GM12873 (cell line): ENCODE measurements at regions not wholly inside any gene's neighbourhood (a gene's known extent, or its start where the extent isn't known, plus 50 kb on each side); places are given as distances from the start of the nearest gene placed in this dataset.
A peak's percentile ranks its signal among the peaks of the same experiment; 100 is the strongest.

ENCODE experiments used
- TF ChIP-seq, protein P1 (sequence below): IDR thresholded peaks from 2 replicates; pipeline ENCODE4 v1.5.1; 2012; ENCODE audit warnings: low read depth, mild to moderate bottlenecking, moderate library complexity, low read length, control low read depth; ENCODE audit not compliant: insufficient read depth; ENCODE audit errors: missing control alignments

DNA sequence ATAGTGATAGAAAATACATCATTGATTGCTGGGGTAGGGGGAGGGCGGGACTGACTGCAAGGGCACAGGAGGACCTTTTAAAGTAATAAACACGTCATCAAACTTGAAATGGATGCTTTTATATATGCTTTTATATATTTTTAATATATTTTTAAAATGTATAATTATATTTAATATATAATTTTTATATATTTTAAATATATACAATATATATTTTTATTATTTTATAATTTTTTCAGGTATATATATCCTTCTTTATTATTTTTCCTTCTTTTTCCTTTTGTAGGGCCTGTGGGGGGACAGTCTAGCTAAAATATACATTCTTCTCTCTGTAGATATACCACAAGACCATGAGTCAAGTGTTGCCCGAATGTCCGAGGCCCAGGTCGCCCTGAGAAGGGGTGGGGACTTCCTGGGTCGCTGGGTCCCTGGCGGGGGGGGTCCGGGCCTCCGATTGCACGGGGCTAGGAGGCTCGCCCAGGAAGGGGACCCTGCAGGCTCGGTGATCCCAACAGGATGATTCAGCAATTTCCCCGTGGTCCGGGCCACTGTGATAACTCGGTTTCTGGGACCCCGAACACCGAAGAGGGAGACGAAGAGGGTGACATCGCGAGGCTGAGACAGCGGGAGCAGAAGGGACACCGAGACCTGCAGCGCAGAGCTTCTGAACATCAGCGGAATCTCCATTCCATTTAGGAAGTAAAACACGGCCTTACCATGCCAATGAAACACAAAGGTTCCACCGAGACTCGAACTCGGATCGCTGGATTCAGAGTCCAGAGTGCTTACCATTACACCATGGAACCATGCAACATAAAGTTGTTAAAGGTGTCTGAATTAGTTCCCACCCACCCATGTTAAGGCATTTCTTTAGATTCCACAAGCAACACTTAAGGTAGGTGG, 112.5 kb upstream of the NBPF11 start:
- TF ChIP-seq, protein P1, sequence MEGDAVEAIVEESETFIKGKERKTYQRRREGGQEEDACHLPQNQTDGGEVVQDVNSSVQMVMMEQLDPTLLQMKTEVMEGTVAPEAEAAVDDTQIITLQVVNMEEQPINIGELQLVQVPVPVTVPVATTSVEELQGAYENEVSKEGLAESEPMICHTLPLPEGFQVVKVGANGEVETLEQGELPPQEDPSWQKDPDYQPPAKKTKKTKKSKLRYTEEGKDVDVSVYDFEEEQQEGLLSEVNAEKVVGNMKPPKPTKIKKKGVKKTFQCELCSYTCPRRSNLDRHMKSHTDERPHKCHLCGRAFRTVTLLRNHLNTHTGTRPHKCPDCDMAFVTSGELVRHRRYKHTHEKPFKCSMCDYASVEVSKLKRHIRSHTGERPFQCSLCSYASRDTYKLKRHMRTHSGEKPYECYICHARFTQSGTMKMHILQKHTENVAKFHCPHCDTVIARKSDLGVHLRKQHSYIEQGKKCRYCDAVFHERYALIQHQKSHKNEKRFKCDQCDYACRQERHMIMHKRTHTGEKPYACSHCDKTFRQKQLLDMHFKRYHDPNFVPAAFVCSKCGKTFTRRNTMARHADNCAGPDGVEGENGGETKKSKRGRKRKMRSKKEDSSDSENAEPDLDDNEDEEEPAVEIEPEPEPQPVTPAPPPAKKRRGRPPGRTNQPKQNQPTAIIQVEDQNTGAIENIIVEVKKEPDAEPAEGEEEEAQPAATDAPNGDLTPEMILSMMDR, result no peak

DNA sequence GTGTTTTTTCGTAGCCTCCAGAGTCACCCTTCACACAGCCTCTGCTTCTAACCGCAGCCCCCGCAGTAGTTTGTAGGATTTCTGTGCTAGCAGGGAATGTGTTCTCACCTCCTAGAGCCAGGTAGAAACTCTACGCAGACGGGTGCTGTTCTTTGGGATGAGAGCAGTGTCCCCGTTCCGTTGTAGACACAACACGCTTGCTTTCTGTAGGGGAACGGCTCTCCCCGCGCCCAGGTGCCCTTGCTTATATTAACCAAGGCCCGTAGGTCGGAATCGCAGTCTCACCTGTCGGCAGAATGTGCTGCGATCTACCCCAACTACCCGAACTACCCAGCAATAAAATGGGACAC, 111.8 kb upstream of the NBPF11 start:
- TF ChIP-seq, protein P1, result no peak

DNA sequence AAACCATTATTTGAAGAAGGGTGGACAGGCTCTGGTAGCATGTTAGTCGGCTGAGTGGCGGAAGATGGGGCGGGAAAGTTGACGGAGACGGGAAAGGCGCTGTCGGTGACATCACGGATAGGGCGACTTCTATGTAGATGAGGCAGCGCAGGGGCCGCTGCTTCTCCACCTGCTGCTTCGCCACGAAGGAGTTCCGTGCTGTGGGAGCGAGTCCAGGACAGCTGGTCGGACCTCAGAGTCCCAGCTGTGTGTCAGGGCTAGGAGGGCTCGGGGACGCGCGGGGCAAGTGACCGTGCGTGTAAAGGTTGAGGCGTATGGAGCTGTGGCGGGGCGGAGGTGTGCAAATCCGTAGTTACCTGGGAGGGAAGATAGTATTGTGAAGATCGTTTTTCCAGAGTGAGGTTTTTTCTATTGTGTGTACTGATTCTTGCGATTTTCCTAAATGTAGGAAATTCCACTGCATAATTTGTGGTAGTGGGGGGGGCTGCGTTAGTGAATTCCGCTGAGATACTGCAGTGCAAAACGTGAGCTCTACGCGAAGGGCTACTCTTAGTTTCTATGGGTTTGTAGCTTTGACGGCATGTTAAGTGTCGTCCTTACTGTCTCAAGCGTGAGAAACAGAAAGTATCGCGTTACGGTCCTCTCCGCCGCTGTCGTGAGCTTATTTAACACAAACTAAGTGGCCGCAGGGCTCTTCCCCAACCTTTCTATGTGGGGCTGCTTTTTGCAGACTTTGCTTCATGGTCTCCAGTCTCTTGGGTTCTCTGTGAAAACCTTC, 111.2 kb upstream of the NBPF11 start:
- TF ChIP-seq, protein P1, result no peak

DNA sequence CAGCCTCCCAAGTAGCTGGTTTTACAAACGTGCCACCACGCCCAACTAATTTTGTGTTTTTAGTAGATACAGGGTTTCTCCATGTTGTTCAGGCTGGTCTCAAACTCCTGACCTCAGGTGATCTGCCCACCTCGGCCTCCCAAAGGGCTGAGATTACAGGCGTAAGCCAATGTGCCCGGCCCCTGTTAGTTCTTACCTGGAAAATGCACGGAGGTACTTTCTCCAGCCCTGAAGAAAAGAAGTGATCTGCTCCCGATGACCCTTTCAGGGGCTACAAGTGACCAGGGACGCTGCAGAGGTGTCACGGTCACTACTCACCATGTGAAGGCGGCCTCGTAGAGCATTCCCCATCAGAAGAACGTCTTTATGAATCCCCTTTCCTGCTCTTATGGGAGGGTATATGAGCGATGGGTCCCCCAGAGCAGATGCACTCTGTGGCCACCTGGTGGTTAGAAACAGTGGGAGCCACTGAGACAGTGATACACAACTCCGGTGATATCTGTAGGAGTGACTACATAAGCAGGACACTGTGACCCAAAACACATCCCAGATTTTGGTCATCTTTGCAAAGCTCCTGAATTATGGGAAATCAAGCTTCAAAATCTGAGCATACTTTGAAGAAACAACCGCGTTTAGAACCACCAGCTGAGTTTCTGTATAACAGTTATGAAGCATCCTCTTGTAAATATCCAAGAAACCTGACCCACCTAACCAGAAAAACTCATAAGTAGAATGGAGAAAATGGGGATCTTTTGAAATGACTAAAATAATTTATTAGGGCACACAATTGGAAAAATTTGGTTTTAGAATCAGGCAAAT, 102.7 kb upstream of the NBPF11 start:
- TF ChIP-seq, protein P1, result peak; percentile 66
